AG10803 (cell line): ENCODE measurements at regions not wholly inside any gene's neighbourhood (a gene's known extent, or its start where the extent isn't known, plus 50 kb on each side); places are given as distances from the start of the nearest gene placed in this dataset.

Experiments used
- DNase-seq: peaks from one replicate; pipeline ENCODE4 v3.0.0; 2010; ENCODE audit warnings: low read depth
- H3K4me3 ChIP-seq: 2 replicates; pipeline ENCODE4 v1.5.1; 2011; ENCODE audit warnings: mild to moderate bottlenecking, low read length, control low read depth
- TF ChIP-seq, protein P1 (sequence below): conservative IDR thresholded peaks from 2 replicates; pipeline ENCODE4 v1.5.1; 2011; ENCODE audit warnings: mild to moderate bottlenecking, low read length, control low read depth, inconsistent platforms

DNA sequence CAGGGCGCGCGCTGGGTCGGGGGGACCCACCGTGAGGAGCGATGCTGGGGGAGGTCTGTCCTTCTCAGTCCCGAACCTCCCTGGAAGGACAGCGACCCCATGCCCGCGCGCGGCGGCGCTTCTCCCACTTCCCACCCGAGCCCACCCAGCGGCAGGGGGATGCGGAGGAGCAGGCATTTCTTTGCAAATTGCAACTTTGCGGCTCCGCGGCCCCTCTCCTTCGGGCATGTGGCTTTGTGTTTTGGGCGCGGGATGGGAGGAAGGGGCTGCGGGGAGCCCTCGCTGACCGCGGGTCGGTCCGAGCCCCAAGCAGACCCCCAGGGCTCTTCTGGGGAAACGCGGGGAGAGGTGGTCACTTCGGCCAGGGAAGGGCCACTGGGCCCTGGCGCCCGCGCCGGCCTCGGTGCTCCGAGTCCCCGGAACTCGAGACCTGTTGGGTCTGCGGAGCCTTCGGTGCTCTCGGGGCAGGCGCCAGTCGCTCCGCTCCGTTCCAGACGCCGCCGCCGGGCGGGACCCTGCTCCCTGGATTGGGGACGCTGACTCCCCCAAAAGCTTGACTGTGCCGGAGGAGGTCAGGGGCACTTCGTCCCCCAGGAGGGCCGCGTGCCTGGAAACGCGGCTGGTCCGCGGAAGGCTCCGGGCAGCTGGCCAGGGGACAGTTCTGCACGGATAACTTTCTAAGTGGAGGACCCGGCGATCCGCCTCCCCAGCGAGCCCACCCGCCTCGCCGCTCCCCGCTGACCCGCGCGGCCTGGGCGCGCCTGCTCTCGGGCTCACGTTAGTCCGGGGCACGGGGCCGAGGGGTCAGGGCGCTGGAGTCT, 164.2 kb upstream of the DPP6 start:
- TF ChIP-seq, protein P1, sequence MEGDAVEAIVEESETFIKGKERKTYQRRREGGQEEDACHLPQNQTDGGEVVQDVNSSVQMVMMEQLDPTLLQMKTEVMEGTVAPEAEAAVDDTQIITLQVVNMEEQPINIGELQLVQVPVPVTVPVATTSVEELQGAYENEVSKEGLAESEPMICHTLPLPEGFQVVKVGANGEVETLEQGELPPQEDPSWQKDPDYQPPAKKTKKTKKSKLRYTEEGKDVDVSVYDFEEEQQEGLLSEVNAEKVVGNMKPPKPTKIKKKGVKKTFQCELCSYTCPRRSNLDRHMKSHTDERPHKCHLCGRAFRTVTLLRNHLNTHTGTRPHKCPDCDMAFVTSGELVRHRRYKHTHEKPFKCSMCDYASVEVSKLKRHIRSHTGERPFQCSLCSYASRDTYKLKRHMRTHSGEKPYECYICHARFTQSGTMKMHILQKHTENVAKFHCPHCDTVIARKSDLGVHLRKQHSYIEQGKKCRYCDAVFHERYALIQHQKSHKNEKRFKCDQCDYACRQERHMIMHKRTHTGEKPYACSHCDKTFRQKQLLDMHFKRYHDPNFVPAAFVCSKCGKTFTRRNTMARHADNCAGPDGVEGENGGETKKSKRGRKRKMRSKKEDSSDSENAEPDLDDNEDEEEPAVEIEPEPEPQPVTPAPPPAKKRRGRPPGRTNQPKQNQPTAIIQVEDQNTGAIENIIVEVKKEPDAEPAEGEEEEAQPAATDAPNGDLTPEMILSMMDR: no peak
- no peak for DNase-seq
- no peak overlapping the region for H3K4me3 ChIP-seq

DNA sequence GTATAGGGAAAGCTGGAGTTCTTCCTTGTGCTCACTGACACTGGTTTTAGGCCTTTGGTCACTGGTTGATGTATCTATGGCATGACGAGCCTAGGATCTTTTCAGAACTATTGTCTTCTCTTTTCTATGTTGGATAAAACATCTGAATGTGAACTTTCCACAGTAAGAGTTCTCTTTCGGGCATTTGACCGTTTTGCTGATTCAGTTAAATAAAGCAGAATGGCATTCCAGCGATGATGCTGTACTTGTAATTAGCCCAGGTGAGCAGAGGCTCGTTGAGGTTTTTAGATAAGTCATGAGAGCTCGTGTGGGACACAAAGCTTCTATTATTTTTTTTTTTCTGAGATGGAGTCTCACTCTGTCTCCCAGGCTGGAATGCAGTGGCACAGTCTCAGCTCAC, 160.2 kb upstream of the DPP6 start:
- H3K4me3 ChIP-seq: no peak overlapping the region
- TF ChIP-seq, protein P1: no peak
- no peak for DNase-seq

DNA sequence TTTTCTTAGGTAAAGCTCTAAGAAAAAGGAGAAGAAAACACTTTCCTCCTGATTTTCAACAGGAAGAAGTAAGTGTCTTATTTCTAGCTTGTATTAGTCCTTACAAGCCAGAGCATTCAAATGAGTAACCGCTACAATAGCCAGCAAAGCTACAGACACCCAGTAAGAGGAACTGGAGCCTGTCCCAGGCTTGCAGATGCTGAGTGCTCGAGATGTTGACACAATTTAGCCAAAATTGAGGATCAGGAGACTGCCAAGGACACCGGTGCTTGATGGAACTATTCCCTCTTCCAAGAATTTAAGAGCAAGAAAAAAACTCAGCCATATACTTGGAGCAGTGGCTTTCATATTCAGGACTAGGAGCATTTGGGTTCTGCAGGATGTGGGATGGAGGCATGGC, 149.3 kb upstream of the DPP6 start:
- no peak for DNase-seq
- TF ChIP-seq, protein P1: no peak
- no peak overlapping the region for H3K4me3 ChIP-seq

DNA sequence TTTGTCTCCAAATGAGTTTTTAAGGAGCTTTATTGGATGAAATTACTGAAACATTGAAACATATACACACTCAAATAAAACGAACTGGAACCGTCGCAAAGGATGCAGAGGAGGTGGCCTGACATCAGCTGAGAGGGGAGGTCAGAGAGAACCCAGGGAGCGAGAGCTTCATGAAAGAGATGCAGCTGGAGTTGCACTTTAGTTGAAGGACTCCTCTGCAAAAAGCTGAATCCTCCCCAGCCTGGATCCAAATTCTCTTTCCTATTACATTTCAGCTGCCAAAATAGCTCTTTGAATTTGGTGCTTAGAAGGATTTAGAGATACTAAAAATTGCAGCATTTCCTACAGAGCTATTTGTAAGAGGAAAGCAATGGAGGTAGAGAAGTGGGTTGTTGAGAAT, 140.0 kb upstream of the DPP6 start:
- no peak overlapping the region for H3K4me3 ChIP-seq
- no peak for DNase-seq
- TF ChIP-seq, protein P1: no peak

DNA sequence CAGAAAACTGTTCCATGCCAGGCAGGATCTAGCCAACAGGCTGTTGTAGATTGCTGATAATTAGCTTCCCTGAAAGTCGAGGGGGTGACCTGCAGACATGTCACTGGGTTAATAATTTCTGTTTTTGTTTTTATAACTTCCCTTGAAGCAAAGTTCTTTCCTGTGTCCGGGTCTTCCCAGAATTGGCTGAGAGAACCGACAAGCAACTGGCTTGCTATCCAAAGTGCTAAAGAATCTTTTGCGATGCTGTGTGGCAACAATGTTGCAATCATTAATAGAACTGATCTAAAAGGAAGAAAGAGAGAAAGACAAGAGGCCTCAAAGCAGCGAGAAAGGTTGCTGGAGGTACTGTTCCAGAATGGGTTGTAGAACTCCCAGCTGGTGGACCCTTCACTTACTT, 132.1 kb upstream of the DPP6 start:
- no peak overlapping the region for H3K4me3 ChIP-seq
- TF ChIP-seq, protein P1: no peak
- no peak for DNase-seq

DNA sequence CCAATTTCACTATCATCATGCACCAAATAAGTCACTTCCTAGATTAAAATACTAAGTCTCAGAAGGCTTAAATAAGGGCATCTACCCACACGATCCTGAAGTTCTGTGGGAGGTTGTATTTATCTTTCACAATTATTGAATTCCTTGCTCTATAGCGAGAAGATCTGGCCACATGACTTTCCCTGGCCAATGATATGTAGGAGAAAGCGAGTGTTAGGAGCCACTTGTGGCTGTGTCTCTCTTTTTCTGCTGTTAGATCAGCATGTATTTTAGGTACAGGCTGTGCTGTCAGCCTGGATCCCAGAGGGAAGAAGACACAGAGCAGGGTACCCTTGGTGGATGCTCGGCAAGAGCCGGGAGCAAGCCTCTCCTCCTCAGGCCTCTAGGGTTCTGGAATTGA, 131.3 kb upstream of the DPP6 start:
- H3K4me3 ChIP-seq: no peak overlapping the region
- TF ChIP-seq, protein P1: no peak
- no peak for DNase-seq

DNA sequence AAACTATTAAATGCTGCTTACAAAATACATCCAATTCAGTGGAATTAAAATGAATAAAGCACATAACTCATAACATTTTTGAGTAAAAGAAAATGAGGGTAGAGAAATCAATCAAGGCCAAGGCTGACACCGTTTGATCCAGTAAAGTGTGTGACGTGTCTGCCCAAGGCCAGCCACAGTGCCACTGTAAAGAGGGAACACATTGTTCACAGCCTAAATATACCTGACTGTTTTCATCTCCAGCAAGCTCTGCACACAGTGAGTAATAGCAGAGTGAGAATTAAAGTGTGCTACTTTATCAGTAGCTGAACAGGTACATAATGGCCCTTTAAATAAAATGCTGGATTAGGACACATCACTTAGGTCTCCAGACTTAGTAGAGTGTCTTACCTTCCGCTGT, 130.8 kb upstream of the DPP6 start:
- no peak for DNase-seq
- TF ChIP-seq, protein P1: no peak
- H3K4me3 ChIP-seq: no peak overlapping the region
